ENCODE measurements at regions not wholly inside any gene's neighbourhood (a gene's known extent, or its start where the extent isn't known, plus 50 kb on each side); places are given as distances from the start of the nearest gene placed in this dataset.

DNA sequence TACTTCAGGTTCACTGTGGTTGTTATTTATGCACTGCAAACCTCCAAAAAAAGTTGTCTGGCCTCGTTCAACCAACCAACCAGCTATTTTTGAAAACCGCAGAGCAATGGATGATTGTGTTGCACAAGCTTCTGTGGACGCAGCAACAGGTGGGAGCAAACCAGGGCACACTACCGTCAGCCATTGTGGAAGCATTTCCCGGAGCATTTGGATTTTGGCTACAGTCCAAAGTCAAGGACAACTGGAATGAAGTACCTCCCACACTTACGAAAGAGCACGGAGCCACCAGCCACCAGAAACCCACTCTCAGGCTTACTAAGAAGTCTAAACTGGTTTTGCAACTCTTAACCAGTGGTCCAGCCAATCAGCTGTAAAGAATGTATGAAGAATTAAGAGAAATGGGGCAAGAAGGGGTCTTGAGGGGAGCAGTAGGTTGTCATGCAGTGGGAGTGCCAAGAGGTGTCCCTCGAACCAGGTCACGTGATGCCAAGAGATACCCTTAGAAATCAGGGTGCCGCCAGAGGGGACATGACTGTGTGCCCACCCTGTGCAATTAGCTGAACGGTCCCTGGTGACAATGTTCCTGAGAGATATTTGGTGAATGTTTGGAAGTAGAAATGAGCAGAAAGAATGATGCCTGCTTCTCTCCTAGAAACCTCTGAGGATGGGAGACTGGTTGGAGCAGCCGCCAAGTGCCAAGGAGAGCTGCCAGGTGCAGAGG, 68.9 kb upstream of the PCSK6 start:
- Histone ChIP-seq H3K36me3 (no peaks in the 10 kb centered on the region), H3K27me3 (no peaks in the 10 kb centered on the region), H3K4me1 (no peaks in the 10 kb centered on the region), H3K27ac (no peak overlapping the region), H3K4me3 (no peak overlapping the region), H3K9me3 (no peaks in the 10 kb centered on the region)
- intact Hi-C loops (cut with DNase I): no loop called here
- ATAC-seq (peak; percentile 64), DNase-seq (no peak)
- no peak for TF ChIP-seq CTCF (IDR thresholded peaks at IDR 0.05)

DNA sequence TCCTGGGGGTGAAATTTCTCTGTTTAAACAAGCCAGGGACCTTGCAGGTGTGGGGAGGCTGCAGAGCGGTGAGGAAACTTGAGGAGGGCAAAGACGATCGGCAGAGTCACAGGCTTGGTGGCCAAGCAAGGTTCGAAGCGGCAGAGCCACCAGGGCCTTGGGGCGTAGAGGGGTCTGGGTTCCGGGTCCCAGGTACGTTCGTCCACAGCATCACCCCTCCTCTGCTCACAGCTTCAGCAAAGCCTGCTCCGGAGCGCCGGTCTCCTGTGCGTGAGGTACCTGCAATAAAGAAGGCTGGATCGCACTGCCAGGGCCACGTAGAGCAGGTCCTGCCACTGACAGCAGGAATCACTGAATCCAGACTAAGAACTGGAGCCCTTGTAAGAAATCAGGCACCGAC, 66.8 kb upstream of the PCSK6 start:
- intact Hi-C loops (cut with DNase I): no loop called here
- no peak for TF ChIP-seq CTCF (IDR thresholded peaks at IDR 0.05)
- ATAC-seq: no peak
- no peak overlapping the region for H3K27ac ChIP-seq
- DNase-seq: no peak
- H3K36me3 ChIP-seq: no peaks in the 10 kb centered on the region
- H3K4me1 ChIP-seq: no peaks in the 10 kb centered on the region
- H3K9me3 ChIP-seq: no peaks in the 10 kb centered on the region
- H3K4me3 ChIP-seq: no peak overlapping the region
- no peaks in the 10 kb centered on the region for H3K27me3 ChIP-seq

DNA sequence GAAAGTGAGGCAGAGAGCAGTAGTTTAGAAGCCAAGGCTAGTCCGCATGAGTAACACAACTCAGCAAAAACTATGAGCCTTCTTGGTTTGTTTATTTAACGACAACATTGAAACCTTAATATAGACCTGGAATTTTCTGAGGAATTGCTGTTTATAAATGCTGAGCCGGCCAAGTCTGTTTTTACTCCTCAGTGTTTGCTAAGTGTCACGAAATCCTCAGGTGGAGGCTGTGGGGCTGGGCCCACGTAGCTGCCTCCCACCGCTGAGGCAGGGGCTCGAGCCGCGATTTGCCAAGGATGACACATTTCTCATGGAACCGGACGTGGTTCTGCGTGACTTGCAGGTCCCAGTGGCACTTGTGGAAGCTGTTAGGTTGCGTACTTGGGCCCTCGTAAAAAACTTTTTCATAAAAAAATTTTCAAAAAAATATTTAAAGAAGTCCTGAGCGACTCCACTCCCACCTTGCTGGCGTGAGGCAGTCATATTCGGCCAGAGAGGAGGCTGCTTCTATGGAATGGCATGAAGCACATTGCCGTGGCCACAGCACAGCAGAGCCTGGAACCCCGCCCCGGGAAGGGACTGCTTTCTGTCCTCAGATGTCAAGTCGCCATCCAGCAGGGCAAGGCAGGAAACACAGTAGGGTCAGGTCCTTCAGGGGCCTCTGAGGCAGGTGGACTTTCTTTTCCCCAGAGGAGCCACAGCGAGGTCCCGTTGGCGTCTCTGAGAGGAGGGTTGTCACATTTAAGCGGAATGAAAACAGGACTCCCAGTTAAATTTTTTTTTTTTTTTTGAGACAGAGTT, 64.8 kb upstream of the PCSK6 start:
- TF ChIP-seq CTCF (IDR thresholded peaks at IDR 0.05): no peak
- no peaks in the 10 kb centered on the region for H3K36me3 ChIP-seq
- H3K27me3 ChIP-seq: no peaks in the 10 kb centered on the region
- DNase-seq: no peak
- H3K4me3 ChIP-seq: no peak overlapping the region
- H3K4me1 ChIP-seq: no peaks in the 10 kb centered on the region
- H3K9me3 ChIP-seq: no peaks in the 10 kb centered on the region
- no peak for ATAC-seq
- intact Hi-C loops (cut with DNase I): no loop called here
- no peak overlapping the region for H3K27ac ChIP-seq

DNA sequence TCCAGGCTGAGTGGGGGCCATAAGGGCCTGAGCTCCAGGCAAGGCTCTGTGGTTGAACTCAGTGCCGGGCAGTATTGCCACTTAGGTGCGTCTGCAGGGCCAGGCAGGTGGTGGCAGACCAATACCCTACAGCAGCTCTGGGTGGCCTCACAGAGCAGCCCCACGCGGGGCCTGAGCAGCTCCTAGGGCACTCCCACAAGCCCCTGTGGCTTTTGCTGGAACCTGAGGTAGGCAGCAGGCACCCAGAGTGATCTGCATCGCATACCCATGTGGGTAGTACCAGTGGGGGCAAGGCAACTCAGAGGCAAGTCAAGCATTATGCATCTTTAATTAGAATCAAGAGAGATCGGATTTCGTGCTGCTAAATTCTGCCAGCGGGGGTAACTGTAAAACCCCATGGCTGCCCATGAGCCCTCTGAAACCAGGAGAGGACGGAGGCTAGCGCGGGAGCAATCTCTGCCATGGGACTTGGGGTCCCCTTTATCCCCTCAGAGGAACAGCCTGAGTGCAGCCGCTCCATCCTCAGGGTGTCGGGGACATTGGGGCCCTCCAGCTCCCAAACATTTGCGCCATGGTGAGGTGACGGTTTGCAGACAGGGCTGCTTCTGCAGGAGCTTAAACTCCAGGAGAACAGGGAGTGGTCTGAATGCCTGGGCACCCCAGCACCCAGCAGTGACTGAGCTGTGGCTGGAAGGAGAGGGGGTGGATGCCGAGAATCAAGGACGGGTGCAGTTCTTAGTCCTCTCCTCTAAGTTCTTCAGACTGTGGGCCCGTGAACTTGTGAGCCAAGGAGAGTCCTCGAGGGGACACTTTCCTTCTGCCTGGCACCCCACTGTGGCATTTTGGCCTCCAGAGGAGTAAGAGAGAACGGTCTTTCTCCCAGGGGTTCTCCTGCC, 62.4 kb upstream of the PCSK6 start:
- peak; percentile 26 for ATAC-seq
- TF ChIP-seq CTCF (IDR thresholded peaks at IDR 0.05): no peak
- H3K36me3 ChIP-seq: no peaks in the 10 kb centered on the region
- DNase-seq: no peak
- H3K4me3 ChIP-seq: no peak overlapping the region
- no peaks in the 10 kb centered on the region for H3K4me1 ChIP-seq
- peaks cover 5% of the 10 kb centered on the region for H3K27me3 ChIP-seq
- H3K9me3 ChIP-seq: no peaks in the 10 kb centered on the region
- intact Hi-C loops (cut with DNase I): no loop called here
- no peak overlapping the region for H3K27ac ChIP-seq

- no peak for TF ChIP-seq CTCF (IDR thresholded peaks at IDR 0.05)
- Histone ChIP-seq H3K9me3 (no peaks in the 10 kb centered on the region), H3K27ac (no peak overlapping the region), H3K4me3 (no peak overlapping the region), H3K4me1 (no peaks in the 10 kb centered on the region), H3K36me3 (no peaks in the 10 kb centered on the region), H3K27me3 (peaks cover 5% of the 10 kb centered on the region)
- intact Hi-C loops (cut with DNase I): no loop called here
- no peak for DNase-seq
- ATAC-seq: no peak
Observed at GRCh38 chr15:101550124-101550523, 60.6 kb upstream of the PCSK6 start.
